ENCODE measurements at regions not wholly inside any gene's neighbourhood (a gene's known extent, or its start where the extent isn't known, plus 50 kb on each side); places are given as distances from the start of the nearest gene placed in this dataset.

- TF ChIP-seq CTCF (conservative IDR thresholded peaks at IDR 0.05; ENCODE audit: low read length) = no peak
- no peak for TF ChIP-seq EZH2phosphoT487 (IDR thresholded peaks at IDR 0.05; ENCODE audit: borderline replicate concordance)
Measured at GRCh38 chr9:3127564-3127963, 283.7 kb upstream of the PUM3 start.

All from Loucy (cell line).